HG03103 (cell line): ENCODE measurements at regions not wholly inside any gene's neighbourhood (a gene's known extent, or its start where the extent isn't known, plus 50 kb on each side); places are given as distances from the start of the nearest gene placed in this dataset.
A peak's percentile ranks its signal among the peaks of the same experiment; 100 is the strongest.
"Not testable (repeated sequence)": the region's sequence is repeated elsewhere in the genome, so short reads cannot be mapped to it uniquely, and the experiment has no call there.

Experiments used
- ATAC-seq: cut with Tn5 transposase; IDR thresholded peaks from one replicate; pipeline ENCODE4 v1.9.1; 2021; ENCODE audit warnings: low read depth; ENCODE audit not compliant: unreplicated experiment

DNA sequence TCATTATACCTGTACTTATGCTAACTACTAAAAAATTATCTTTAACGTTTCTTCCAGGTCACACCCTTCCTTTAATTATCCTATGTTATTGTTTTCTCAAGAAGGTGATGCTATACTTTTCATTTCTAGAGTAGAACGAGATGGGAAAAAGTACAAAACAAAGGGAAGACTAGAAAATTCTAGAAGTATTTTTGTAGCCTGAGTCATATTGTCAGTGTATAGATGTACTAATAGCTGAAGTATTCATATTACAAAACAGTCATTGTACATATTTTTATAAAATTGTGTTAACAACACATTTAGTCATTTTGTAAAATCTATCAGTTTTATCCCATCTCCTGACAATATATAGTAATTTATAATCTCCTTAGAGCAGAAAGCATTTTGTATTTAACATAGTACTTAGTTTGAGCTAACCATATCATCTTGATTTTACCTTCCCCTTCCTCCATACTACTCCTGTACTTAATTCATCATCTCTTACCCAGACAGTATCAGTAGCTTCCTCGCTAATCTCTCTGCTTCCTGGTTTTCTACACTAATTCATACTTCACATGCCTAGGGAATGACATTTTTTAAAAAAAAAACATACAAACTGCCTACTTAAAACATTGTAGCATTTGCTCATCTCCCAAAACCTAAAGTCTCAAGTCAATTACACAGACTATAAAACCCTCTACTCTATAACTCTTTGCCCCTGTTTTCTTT is 920.9 kb downstream of the RPS29 start:
- no peak for ATAC-seq

DNA sequence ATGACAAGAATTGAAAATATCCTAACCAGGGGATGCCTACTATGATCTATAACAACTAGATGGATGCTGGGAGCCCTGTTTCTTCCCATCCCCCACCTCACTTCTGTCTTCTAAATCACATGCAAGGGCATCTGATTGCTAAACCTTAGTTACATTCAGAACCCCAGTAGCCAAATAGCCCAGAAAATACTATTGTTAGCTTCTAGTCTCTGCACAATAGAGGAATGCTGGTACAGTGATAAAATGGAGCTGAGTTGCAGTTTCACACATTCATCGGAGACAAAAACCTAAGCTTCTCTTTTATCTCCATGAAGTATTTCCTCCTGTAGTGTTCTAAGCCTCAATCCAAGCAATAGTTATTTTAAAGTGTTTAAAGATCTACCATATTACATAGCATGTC is 942.9 kb downstream of the RPS29 start:
- ATAC-seq, result no peak

DNA sequence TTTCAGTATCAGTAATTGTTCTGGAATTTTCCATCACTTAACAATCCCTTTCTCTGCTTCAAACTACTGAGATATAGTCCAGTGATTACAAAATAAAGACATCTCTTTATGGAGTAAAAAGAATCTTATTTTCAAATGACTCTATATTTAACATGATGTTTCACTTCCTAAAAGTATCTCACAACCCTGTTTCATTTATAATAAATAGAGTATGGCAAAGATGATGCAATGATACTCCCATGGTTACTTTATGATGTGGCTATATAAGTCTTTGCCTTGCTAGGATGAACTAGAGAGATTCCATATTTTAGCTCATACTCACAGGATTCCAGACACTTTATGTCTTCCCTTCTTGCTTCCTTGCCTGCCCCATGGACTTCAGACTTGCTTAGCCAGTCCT is 953.5 kb upstream of the MDGA2 start:
- peak; percentile 69 for ATAC-seq

DNA sequence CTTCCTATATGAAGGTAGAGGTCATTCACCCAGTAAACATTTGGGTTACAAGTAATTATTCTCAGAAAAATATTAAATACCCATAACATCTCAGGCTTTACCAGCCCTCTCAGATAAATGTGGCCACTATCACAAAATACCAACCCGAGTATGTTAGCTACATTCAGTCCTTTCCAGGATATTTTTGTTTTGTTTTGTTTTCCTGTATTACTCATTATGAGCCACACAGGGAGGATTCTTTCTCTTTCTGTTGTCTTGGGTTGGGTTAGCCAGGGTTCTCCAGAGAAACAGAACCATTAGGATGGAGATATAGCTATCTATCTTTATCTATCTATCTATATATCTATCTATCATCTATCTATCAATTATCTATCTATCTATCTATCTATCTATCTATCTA is 947.6 kb upstream of the MDGA2 start:
- ATAC-seq, result no peak

DNA sequence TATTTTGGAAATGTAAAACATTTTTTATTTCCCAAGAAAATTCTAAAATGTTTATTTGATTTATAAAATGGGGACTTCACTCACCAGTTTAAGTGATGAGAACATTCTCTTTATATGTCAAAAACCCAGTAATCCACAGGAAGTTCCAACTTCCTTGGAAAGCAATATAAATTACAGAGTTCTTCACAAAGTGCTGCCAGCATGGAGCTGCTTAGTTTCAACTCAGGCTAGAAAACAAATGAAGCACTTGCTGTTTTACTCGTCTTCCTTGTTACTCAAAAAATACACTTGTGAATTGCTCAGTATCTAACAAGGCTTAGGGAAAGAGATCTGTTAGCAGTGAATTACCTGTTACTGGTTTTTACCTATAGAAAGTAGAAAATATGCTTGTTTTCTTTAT is 942.7 kb upstream of the MDGA2 start:
- no peak for ATAC-seq

DNA sequence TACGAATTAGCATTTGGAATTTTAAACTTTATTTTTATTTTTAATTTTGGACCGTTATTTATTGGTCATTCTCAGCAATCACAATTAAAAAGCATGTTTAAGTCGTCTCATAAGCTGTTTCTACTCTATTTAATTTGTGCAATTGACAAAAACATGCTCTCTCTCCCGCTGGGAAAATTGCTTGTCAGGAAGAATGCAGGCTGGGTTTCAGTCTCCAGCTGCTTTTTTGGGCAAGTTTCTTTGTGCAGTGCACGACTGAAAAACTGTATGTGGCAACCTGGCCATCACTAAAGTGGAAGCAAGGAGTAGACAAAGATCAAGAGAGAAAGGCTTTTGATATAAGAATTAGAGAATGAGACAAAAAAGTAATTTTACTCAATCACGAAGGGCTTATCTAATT is 941.5 kb upstream of the MDGA2 start:
- ATAC-seq, result no peak

DNA sequence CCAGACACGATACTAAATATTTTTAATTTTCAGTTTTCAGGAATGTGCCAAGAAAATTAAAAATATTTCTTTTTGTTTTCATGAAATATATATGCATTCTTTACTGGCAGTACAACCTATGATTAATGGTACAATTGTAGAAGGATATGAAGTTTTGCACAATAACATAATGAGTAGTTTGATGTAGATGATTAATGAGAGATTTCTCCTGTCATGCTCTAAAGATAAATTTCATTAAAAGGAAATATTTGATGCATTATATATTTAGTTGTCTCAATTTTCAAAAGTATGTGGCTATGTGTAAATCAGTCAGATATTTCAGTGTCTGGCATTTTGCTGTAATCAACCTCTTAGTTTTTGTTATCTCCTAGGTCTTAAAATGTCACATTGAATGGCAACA is 940.2 kb upstream of the MDGA2 start:
- ATAC-seq, result no peak

DNA sequence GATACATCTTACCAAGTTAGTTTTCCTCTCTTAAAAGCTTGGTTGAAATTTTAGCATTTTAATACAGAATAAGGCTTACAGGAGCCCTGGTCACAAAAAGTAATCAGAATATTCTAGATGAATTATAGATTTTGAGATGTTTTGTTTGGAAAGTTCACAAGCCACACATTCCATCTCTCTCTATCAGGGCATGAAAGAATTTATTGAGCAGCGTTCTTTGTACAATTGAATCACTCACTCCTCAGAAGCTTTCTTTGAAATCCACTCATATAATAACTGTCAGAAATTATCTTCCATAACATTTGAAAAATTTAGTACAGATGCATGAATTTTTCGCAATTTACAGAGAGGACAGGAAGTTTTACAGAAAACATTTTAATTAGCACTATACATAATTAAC is 938.6 kb upstream of the MDGA2 start:
- ATAC-seq, result no peak

DNA sequence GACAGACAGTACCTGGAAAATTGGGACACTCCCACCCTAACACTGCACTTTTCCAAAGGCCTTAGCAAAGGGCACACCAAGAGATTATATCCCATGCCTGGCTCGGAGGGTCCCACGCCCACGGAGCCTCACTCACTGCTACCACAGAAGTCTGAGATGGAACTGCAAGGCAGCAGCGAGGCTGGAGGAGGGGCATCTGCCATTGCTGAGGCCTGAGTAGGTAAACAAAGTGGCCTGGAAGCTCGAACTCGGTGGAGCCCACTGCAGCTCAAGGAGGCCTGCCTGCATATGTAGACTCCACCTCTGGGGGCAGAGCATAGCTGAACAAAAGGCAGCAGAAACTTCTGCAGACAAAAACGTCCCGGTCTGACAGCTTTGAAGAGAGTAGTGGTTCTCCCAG is 931.6 kb upstream of the MDGA2 start:
- ATAC-seq, result not testable (repeated sequence)

DNA sequence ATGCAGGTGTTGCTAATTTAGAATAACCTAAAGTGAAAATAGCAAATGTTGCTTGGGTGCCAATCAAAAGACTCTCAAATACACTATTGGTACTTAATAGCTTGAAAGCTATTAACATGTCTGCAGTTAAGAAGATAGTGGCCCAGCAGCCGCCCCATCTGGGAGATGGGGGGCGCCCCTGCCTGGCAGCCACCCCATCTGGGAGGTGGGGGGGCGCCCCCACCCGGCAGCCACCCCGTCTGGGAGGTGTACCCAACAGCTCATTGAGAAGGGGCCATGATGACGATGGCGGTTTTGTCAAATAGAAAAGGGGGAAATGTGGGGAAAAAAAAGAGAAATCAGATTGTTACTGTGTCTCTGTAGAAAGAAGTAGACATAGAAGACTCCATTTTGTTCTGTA is 923.1 kb upstream of the MDGA2 start:
- no peak for ATAC-seq

DNA sequence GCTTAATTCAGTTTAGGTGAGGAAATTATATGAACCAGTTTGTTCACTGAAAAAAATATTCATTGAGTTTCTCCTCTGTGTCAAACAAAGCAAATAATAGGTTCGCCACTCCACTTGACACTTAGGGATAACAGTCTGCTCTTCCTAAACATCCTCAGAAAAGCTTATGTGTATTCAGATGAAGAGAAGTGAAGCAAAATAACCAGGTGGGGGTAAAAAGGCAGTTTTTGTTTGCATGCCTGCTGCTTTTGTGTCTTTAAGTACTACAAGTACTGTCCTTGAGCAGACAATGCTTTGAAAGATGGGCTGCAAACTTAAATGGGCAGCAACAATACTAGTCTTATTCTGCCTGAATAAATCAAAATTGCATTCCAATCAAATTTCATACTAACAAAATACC is 910.7 kb upstream of the MDGA2 start:
- no peak for ATAC-seq

DNA sequence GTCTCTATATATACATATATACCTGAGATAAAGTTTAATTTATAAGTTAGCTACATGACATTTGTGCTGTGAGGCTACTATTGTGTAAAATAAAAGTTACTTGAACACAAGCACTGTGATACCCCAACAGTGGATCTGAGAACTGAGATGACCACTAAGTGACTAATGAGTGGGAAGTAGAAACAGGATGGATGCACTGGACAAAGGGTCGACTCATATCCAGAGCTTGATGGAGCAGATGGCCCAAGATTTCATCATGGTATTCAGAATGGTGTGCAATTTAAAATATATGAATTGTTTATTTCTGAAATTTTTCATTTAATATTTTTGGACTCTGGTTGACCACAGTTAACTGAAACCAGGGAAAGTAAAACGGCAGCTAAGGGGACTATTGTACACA is 908.6 kb upstream of the MDGA2 start:
- peak; percentile 78 for ATAC-seq

DNA sequence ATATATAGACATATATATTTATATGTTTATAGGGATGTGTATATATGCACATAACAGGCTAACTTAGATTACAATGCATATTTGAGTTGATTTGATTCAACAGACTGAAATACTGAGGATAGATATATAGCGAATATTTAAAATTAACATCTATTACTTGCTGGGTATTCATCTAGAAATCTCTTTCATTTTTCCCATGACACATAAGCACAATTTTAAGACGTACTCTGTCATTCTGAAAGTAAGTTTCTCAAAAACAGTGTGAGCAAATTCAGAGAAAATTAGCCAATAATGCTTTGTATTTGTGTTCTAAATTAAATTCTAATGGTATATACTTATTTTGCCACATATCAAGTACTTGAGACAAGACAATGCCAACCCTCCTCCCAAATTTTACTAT is 907.5 kb upstream of the MDGA2 start:
- ATAC-seq, result peak; percentile 44

DNA sequence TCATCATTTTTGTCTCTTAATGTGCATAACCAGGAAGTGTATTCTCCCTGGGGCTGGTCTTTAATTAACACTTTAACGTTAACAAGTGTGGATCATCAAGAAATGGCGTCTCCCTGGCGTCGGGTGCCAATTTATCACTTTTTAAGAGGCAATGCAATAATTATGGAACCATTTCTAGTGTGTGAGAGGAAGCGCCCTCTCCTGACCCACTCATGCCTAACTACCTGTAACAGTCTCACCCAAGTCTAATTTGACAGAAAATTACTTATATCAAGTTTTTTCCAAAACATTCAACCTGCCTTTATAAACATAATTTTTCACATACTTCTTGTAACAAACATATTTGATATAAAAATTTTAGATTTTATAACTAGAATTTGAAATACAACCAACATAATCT is 905.3 kb upstream of the MDGA2 start:
- ATAC-seq, result no peak

DNA sequence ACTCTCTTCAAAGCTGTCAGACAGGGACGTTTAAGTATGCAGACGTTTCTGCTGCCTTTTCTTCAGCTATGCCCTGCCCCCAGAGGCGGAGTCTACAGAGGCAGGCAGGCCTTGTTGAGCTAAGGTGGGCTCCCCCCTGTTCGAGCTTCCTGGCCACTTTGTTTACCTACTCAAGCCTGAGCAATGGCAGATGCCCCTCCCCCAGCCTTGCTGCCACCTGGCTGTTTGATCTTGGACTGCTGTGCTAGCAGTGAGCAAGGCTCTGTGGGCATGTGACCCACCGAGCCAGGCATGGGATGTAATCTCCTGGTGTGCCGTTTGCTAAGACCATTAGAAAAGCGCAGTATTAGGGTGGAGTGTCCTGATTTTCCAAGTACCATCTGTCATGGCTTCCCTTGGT is 900.4 kb upstream of the MDGA2 start:
- ATAC-seq, result no peak

DNA sequence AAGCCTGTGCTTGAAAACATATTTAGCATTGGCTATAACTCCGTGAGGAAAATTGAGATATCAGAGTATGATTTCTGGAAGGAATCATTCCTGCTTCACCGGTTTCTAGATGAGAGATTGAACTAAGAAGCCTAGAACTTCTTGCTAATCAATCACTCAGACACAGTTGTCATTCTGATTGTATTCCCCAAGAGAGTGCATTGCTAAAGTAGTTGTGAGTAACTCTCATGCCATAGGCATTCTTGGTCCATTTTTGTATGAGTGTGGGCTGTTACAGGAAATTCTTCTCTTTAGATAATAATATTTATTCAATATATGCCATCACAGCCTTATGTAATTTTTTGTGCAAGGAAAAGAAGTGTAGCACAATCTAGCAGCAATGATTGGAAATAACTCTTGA is 893.3 kb upstream of the MDGA2 start:
- ATAC-seq, result no peak

DNA sequence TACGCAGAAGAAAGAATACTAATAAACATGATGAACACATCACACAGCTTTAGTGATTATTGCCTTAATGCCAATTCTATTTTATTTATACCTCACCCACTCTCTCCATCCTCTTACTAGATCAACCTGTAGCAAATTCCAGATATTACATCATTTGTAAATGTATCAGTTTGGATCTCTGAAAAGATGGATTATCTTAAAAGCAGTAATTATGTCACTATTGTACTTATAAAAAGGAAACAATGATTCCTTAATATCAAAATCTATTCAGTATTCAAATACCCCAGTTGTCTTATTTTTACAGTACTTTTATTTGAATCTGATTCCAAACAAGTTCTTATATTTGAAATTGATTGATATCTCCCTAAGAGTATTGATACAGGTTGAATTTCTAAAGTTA is 892.8 kb upstream of the MDGA2 start:
- ATAC-seq, result no peak

DNA sequence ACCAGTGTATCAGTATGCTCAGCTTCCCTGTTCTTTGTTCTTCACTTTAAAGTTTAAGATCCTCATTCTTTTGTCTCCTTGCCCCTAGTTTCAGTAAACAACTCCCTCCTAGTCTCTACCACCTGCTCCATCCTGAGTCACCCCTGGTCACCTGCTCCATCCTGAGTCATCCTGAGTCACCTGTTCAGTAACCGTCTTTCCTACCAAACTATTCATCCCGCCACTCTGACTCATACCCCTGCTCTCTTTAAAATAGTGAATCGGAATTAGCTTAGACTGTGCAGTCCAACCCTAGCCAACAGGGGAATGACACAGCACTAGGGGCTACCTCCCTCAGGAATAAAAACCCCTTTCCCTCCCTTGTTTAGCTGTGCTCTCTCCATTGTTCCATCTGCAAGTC is 888.1 kb upstream of the MDGA2 start:
- ATAC-seq, result no peak

DNA sequence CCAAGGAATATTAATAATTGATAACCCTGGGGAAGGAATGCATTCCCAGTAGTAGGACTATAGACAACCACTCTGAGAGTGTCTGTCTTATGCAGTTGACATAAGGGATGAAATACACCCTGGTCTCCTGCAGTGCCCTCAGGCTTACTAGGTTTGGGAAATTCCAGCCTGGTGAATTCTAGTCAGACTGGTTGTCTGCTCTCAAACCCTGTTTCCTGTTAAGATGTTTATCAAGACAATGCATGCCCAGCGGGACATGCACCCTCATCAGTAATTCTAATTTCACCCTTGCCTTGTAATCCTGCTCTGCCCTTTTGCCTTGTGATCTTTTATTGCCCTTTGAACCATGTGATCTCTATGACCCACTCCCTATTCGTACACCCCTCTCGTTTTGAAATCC is 886.0 kb upstream of the MDGA2 start:
- ATAC-seq, result not testable (repeated sequence)

DNA sequence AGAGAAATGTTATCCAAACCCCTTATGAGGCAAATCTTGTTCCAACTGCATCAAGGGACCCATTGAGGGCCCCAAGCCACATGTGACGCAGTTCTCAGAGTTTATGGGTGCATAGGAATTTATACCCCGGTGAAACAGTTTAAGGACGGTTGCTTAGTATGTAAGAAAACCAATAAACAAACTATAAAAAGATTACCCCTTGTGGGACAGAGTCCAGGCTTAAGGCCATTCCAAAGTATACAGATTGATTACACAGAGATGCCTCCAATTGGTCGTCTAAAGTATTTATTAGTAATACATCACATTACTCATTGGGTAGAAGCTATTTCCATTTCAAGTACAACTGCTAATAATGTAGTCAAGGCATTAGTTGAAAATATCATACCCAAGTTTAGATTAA is 885.0 kb upstream of the MDGA2 start:
- no peak for ATAC-seq

DNA sequence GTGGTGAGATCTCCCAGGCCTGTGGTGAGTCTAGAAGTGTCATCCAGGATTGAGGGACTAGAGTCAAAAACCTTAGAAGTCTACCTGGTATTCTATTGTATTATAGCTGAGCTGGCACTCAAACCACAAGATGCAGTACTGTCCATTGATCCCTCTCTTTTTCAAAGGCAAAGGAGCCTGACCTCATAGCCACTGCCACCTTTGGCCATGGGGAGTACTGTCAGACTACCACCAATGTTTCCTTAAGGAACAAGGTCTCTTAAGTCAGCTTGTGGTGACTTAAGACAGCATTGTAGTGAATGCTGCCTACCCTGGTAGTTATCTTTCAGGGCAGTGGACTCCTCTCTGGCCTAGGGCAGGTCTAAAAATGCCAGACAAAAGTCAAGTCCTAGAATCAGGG is 878.0 kb upstream of the MDGA2 start:
- no peak for ATAC-seq

DNA sequence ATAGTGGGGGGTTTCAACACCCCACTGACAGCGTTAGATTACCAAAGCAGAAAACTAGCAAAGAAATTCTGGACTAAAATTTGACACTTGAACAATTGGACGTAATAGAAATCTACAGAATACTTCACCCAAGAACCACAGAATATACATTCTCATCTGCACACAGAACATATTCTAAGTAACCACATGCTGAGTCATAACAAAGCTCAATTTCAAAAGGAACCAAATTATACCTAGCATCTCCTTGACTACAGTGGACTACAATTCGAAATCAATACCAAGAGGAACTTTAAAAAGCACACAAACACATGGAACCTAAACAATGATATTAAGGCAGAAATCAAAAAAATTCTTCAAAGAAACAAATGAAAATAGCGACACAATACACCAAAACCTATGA is 871.6 kb upstream of the MDGA2 start:
- ATAC-seq, result peak; percentile 95

DNA sequence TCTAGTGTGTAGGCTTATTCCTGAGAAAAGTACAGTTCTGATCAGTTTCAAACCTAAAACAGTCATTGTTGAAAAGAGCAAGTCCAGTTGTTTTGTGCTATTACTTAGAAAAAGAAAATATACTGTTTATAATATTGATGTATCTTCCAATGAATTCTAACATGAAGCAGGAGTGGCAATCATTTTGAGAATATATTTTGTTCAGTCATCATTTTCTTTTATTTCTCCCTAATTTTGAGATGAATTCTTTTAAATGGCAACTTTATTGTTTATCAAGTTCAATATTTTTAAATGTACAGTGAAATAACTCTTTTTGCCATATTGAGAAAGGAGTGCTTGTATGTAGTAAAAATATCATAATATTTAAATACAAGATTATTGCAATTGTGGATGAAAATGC is 862.2 kb upstream of the MDGA2 start:
- ATAC-seq, result no peak
